ENCODE measurements at regions not wholly inside any gene's neighbourhood (a gene's known extent, or its start where the extent isn't known, plus 50 kb on each side); places are given as distances from the start of the nearest gene placed in this dataset.

DNA sequence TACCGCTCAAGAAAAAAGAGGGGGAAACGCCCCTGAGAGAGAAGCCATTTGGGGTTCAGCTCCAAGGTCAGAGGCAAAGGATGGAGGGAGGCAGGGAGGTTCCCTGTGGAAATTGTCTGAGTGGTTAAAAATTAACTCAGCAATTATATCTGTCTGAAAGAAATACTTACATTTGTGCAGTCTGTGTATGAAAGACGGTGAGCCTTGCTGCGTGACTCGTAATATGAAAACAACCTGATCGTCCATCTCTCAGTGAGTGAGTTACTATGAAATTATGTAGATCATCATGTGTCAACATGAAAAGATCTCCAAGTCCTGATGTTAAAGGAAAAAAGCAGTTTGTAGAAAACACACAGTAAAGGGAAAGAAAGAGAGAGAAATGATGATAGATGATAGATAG is 67.2 kb upstream of the FAM204A start:
- no peaks in the 10 kb centered on the region for H4K20me1 ChIP-seq (ENCODE audit: insufficient read depth)
- DNase-seq, result no peak
- POLR2A ChIA-PET (ENCODE audit: unreplicated experiment), result no interaction called here
- H3K36me3 ChIP-seq (ENCODE audit: low read depth), result no peaks in the 10 kb centered on the region
- H3K79me2 ChIP-seq (ENCODE audit: low read depth), result no peaks in the 10 kb centered on the region
- no peaks in the 10 kb centered on the region for H3K4me1 ChIP-seq (replicated peaks; ENCODE audit: insufficient read depth)
- CTCF ChIA-PET, result no interaction called here
- intact Hi-C loops (cut with micrococcal nuclease; ENCODE audit: unreplicated experiment), result no loop called here
- H3K9me3 ChIP-seq (ENCODE audit: insufficient read depth, low read depth), result no peaks in the 10 kb centered on the region
- H3K27ac ChIP-seq, result no peak overlapping the region
- BruUV-seq (replicated peaks), result no TSS peak
- H3K9me2 ChIP-seq (ENCODE audit: insufficient read depth), result no peaks in the 10 kb centered on the region
- no peak overlapping the region for H3K4me3 ChIP-seq
- no peak for TF ChIP-seq EZH2 (IDR thresholded peaks at IDR 0.05; ENCODE audit: low read depth)
- TF ChIP-seq, protein P1, sequence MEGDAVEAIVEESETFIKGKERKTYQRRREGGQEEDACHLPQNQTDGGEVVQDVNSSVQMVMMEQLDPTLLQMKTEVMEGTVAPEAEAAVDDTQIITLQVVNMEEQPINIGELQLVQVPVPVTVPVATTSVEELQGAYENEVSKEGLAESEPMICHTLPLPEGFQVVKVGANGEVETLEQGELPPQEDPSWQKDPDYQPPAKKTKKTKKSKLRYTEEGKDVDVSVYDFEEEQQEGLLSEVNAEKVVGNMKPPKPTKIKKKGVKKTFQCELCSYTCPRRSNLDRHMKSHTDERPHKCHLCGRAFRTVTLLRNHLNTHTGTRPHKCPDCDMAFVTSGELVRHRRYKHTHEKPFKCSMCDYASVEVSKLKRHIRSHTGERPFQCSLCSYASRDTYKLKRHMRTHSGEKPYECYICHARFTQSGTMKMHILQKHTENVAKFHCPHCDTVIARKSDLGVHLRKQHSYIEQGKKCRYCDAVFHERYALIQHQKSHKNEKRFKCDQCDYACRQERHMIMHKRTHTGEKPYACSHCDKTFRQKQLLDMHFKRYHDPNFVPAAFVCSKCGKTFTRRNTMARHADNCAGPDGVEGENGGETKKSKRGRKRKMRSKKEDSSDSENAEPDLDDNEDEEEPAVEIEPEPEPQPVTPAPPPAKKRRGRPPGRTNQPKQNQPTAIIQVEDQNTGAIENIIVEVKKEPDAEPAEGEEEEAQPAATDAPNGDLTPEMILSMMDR (conservative IDR thresholded peaks at IDR 0.05), result no peak
- H3F3A ChIP-seq (ENCODE audit: insufficient read depth, low read depth), result no peaks in the 10 kb centered on the region
- H2AFZ ChIP-seq, result no peak overlapping the region
- no peak overlapping the region for H3K4me2 ChIP-seq
- H3K27me3 ChIP-seq (ENCODE audit: insufficient read depth, low read depth), result no peaks in the 10 kb centered on the region

DNA sequence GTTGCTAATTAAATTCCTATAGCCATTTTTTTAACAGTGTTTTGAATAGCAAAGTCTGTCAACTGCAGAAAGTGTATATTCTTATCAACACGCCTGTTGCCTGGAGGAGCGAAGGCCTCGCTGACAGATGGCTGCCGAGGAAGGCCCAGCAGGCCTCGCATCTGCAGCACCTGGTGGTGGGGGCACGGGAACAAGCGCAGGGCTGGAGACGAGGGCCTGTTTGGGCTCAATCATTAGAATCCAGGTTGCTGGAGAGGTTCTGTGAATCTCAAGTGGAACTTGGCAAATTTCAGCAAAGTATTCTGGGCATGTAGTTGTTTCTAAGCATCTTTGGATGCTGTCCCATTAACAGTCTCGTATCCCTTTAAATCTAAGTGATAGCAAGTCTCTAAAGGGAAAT is 66.1 kb upstream of the FAM204A start:
- Histone ChIP-seq H4K20me1 (ENCODE audit: insufficient read depth) (no peaks in the 10 kb centered on the region), H3K36me3 (ENCODE audit: low read depth) (no peaks in the 10 kb centered on the region), H3K27ac (no peak overlapping the region), H3K4me3 (no peak overlapping the region), H2AFZ (no peak overlapping the region), H3K9me3 (ENCODE audit: insufficient read depth, low read depth) (no peaks in the 10 kb centered on the region), H3K4me2 (no peak overlapping the region), H3K79me2 (ENCODE audit: low read depth) (no peaks in the 10 kb centered on the region), H3F3A (ENCODE audit: insufficient read depth, low read depth) (no peaks in the 10 kb centered on the region), H3K4me1 (replicated peaks; ENCODE audit: insufficient read depth) (no peaks in the 10 kb centered on the region), H3K27me3 (ENCODE audit: insufficient read depth, low read depth) (no peaks in the 10 kb centered on the region), H3K9me2 (ENCODE audit: insufficient read depth) (no peaks in the 10 kb centered on the region)
- ChIA-PET POLR2A (ENCODE audit: unreplicated experiment) (no interaction called here), CTCF (no interaction called here)
- intact Hi-C loops (cut with micrococcal nuclease; ENCODE audit: unreplicated experiment), result no loop called here
- no TSS peak for BruUV-seq (replicated peaks)
- no peak for DNase-seq
- TF ChIP-seq, protein P1 (conservative IDR thresholded peaks at IDR 0.05), result no peak
- TF ChIP-seq EZH2 (IDR thresholded peaks at IDR 0.05; ENCODE audit: low read depth), result no peak

DNA sequence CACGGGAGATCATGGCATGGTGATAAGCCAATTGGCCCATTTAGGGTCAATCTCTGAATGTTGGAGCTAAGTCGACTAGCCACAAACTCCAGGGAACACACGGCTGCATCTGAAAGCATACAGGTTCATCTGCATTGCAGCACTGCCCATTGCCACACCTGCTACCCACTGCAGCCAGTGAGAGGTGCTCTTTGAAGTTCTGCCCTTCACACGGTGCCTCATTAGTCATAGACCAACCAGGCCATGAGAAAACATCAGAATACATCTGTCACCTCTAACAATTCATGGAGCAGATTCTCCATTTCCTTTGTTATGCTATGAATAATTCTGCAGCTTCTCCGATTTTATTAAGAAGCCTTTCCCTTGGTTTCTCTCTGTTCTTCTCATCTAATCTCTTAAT is 65.7 kb upstream of the FAM204A start:
- no peak for DNase-seq
- Histone ChIP-seq H3K9me3 (ENCODE audit: insufficient read depth, low read depth) (no peaks in the 10 kb centered on the region), H3K4me2 (no peak overlapping the region), H3F3A (ENCODE audit: insufficient read depth, low read depth) (no peaks in the 10 kb centered on the region), H2AFZ (no peak overlapping the region), H3K4me3 (no peak overlapping the region), H4K20me1 (ENCODE audit: insufficient read depth) (no peaks in the 10 kb centered on the region), H3K27ac (no peak overlapping the region), H3K79me2 (ENCODE audit: low read depth) (no peaks in the 10 kb centered on the region), H3K27me3 (ENCODE audit: insufficient read depth, low read depth) (no peaks in the 10 kb centered on the region), H3K9me2 (ENCODE audit: insufficient read depth) (no peaks in the 10 kb centered on the region), H3K4me1 (replicated peaks; ENCODE audit: insufficient read depth) (no peaks in the 10 kb centered on the region), H3K36me3 (ENCODE audit: low read depth) (no peaks in the 10 kb centered on the region)
- intact Hi-C loops (cut with micrococcal nuclease; ENCODE audit: unreplicated experiment), result no loop called here
- BruUV-seq (replicated peaks), result no TSS peak
- no peak for TF ChIP-seq EZH2 (IDR thresholded peaks at IDR 0.05; ENCODE audit: low read depth)
- TF ChIP-seq, protein P1 (conservative IDR thresholded peaks at IDR 0.05), result no peak
- CTCF ChIA-PET, result no interaction called here
- POLR2A ChIA-PET (ENCODE audit: unreplicated experiment), result no interaction called here
